OCI-LY3 (cell line): ENCODE measurements at regions not wholly inside any gene's neighbourhood (a gene's known extent, or its start where the extent isn't known, plus 50 kb on each side); places are given as distances from the start of the nearest gene placed in this dataset.
"Not testable (repeated sequence)": the region's sequence is repeated elsewhere in the genome, so short reads cannot be mapped to it uniquely, and the experiment has no call there.

Experiments used
- H2AFZ ChIP-seq: fragments of 200-600, 300-600 bp; shearing (Covaris generic); 2 replicates; pipeline ENCODE4 v1.6.0; 2014; ENCODE audit warnings: antibody characterized with exemption, low read depth, low read length
- H3K27ac ChIP-seq: fragments of 200-600, 300-600 bp; sonication (generic); 2 replicates; pipeline ENCODE4 v1.5.1; 2014; ENCODE audit warnings: mild to moderate bottlenecking, low read length, moderate library complexity, mixed read lengths
- H3K27me3 ChIP-seq: fragments of 200-600, 300-600 bp; sonication (generic); 2 replicates; pipeline ENCODE4 v1.6.1; 2014; ENCODE audit warnings: low read depth, low read length, mixed read lengths
- H3K36me3 ChIP-seq: fragments of 200-600, 300-600 bp; sonication (generic); replicated peaks from 2 replicates; pipeline ENCODE3; 2014; ENCODE audit warnings: low read depth, low read length, mixed read lengths
- H3K4me1 ChIP-seq: fragments of 300-600, 200-600 bp; sonication (generic); 2 replicates; pipeline ENCODE4 v1.6.1; 2014; ENCODE audit warnings: low read length, mixed read lengths
- H3K4me2 ChIP-seq: fragments of 200-600, 300-600 bp; sonication (generic); 2 replicates; pipeline ENCODE4 v1.6.1; 2014; ENCODE audit warnings: low read length, mixed read lengths
- H3K4me3 ChIP-seq: fragments of 300-600, 200-600 bp; sonication (generic); 2 replicates; pipeline ENCODE4 v1.5.1; 2014; ENCODE audit warnings: antibody characterized with exemption, mild to moderate bottlenecking, low read length, moderate library complexity
- H3K79me2 ChIP-seq: fragments of 300-600, 200-600 bp; shearing (Covaris generic); 2 replicates; pipeline ENCODE4 v1.6.1; 2014; ENCODE audit warnings: mild to moderate bottlenecking, low read length, mixed read lengths
- H3K9ac ChIP-seq: fragments of 300-600, 200-600 bp; shearing (Covaris generic); 2 replicates; pipeline ENCODE4 v1.6.0; 2014; ENCODE audit warnings: mild to moderate bottlenecking, low read length, moderate library complexity
- H3K9me3 ChIP-seq: fragments of 200-600, 300-600 bp; shearing (Covaris generic); 2 replicates; pipeline ENCODE4 v1.6.1; 2014; ENCODE audit warnings: low read length, mixed read lengths; ENCODE audit not compliant: insufficient read depth
- H4K20me1 ChIP-seq: fragments of 200-600, 300-600 bp; sonication (generic); 2 replicates; pipeline ENCODE4 v1.6.1; 2016; ENCODE audit warnings: low read length, mixed read lengths; ENCODE audit not compliant: insufficient read depth
- CTCF ChIP-seq: fragments of 200-600, 300-600 bp; sonication (generic); IDR thresholded peaks from 2 replicates; pipeline ENCODE4 v1.5.1; 2014; ENCODE audit warnings: antibody characterized with exemption, low read length, low read depth
- EZH2phosphoT487 ChIP-seq: fragments of 200-600 bp; shearing (Covaris generic); IDR thresholded peaks from 2 replicates; pipeline ENCODE4 v1.6.1; 2018; ENCODE audit warnings: antibody characterized with exemption, mixed run types, low read depth

- H3K9me3 ChIP-seq, result 0 out of 2 replicates have a peak, but pooled peaks cover 5% of the 10 kb centered on the region
- H3K27ac ChIP-seq, result no peak overlapping the region
- no peak overlapping the region for H3K9ac ChIP-seq
- H3K36me3 ChIP-seq, result no peaks in the 10 kb centered on the region
- peaks cover 45% of the 10 kb centered on the region for H3K27me3 ChIP-seq
- H3K79me2 ChIP-seq, result no peaks in the 10 kb centered on the region
- TF ChIP-seq CTCF, result no peak
- TF ChIP-seq EZH2phosphoT487, result no peak
- H2AFZ ChIP-seq, result no peak overlapping the region
- H4K20me1 ChIP-seq, result no peaks in the 10 kb centered on the region
- H3K4me2 ChIP-seq, result no peak overlapping the region
- no peaks in the 10 kb centered on the region for H3K4me1 ChIP-seq
- no peak overlapping the region for H3K4me3 ChIP-seq
These were observed 161.7 kb downstream of the UNC5CL start for GRCh38 chr6:40877362-40877761.

- Histone ChIP-seq H3K36me3 (no peaks in the 10 kb centered on the region), H3K9me3 (0 out of 2 replicates have a peak, but pooled peaks cover 5% of the 10 kb centered on the region), H3K27ac (no peak overlapping the region), H3K4me3 (no peak overlapping the region), H3K4me2 (no peak overlapping the region), H3K4me1 (no peaks in the 10 kb centered on the region), H3K27me3 (peaks cover 46% of the 10 kb centered on the region), H3K9ac (no peak overlapping the region), H4K20me1 (no peaks in the 10 kb centered on the region), H2AFZ (no peak overlapping the region), H3K79me2 (no peaks in the 10 kb centered on the region)
- TF ChIP-seq CTCF, result no peak
- TF ChIP-seq EZH2phosphoT487, result no peak
These were observed 162.7 kb downstream of the UNC5CL start for GRCh38 chr6:40876336-40876735.

- Histone ChIP-seq H2AFZ (no peak overlapping the region), H3K9ac (no peak overlapping the region), H3K36me3 (no peaks in the 10 kb centered on the region), H3K4me3 (no peak overlapping the region), H3K79me2 (no peaks in the 10 kb centered on the region), H4K20me1 (no peaks in the 10 kb centered on the region), H3K4me1 (no peaks in the 10 kb centered on the region), H3K9me3 (0 out of 2 replicates have a peak, but pooled peaks cover 5% of the 10 kb centered on the region), H3K27me3 (peaks cover 36% of the 10 kb centered on the region), H3K4me2 (no peak overlapping the region), H3K27ac (no peak overlapping the region)
- TF ChIP-seq CTCF (peak; percentile 53), EZH2phosphoT487 (no peak)
These were observed 164.5 kb downstream of the UNC5CL start for GRCh38 chr6:40874495-40874894.

GRCh38 chr6:40871424-40871823 is 167.6 kb downstream of the UNC5CL start:
- Histone ChIP-seq H4K20me1 (no peaks in the 10 kb centered on the region), H3K79me2 (no peaks in the 10 kb centered on the region), H3K27ac (no peak overlapping the region), H3K4me3 (no peak overlapping the region), H3K36me3 (no peaks in the 10 kb centered on the region), H3K4me1 (no peaks in the 10 kb centered on the region), H3K4me2 (no peak overlapping the region), H3K9ac (no peak overlapping the region), H3K9me3 (no peaks in the 10 kb centered on the region), H2AFZ (no peak overlapping the region), H3K27me3 (peaks cover 19% of the 10 kb centered on the region)
- TF ChIP-seq EZH2phosphoT487 (no peak), CTCF (no peak)

- H3K9ac ChIP-seq, H2AFZ ChIP-seq, H3K79me2 ChIP-seq, H3K4me2 ChIP-seq, H4K20me1 ChIP-seq, H3K4me1 ChIP-seq, H3K27ac ChIP-seq, H3K9me3 ChIP-seq, H3K36me3 ChIP-seq, H3K4me3 ChIP-seq, H3K27me3 ChIP-seq: not testable (repeated sequence)
These were observed 170.7 kb downstream of the UNC5CL start for GRCh38 chr6:40868089-40868865.

- not testable (repeated sequence) for H3K79me2 ChIP-seq, H3K4me1 ChIP-seq, H4K20me1 ChIP-seq, H3K4me3 ChIP-seq, H3K27me3 ChIP-seq, H3K9me3 ChIP-seq, H3K27ac ChIP-seq, H2AFZ ChIP-seq, H3K4me2 ChIP-seq, H3K9ac ChIP-seq, H3K36me3 ChIP-seq
These were observed 171.5 kb downstream of the UNC5CL start for GRCh38 chr6:40867527-40867926.
